IMR-90 (cell line): ENCODE measurements at regions not wholly inside any gene's neighbourhood (a gene's known extent, or its start where the extent isn't known, plus 50 kb on each side); places are given as distances from the start of the nearest gene placed in this dataset.
A peak's percentile ranks its signal among the peaks of the same experiment; 100 is the strongest.

Source experiments
- ATAC-seq: fragments of 200-7000 bp; cut with Tn5 transposase; 2 replicates; pipeline ENCODE4 v1.9.1; 2020; ENCODE audit warnings: low read depth, mild to moderate bottlenecking, moderate library complexity
- BruUV-seq: library from RNA; stranded (reverse); fragments of 400-500 nt; replicated peaks from 2 replicates; lab custom pipeline; 2021; lab: Mats Ljungman, UMichigan
- CTCF ChIA-PET: fragments of 300-600 bp; formaldehyde crosslinking; extraction: SDS; loops from one replicate; lab custom pipeline; 2021; ENCODE audit warnings: antibody characterized with exemption; lab: Yijun Ruan, JAX
- POLR2A ChIA-PET: fragments of 300-600 bp; sonication (Branson Sonifier 250); formaldehyde crosslinking; loops from one replicate; lab custom pipeline; 2022; ENCODE audit warnings: antibody characterized with exemption; ENCODE audit not compliant: unreplicated experiment; lab: Charles Lee
- DNase-seq: peaks from one replicate; pipeline ENCODE4 v3.0.0; 2013
- H2AFZ ChIP-seq: replicated peaks from 2 replicates; pipeline ENCODE3; 2013; ENCODE audit warnings: low read length, mild to moderate bottlenecking; ENCODE audit not compliant: poor library complexity
- H2AK5ac ChIP-seq: 2 replicates; pipeline ENCODE4 v1.6.1; 2013; ENCODE audit warnings: low read depth, low read length, inconsistent platforms
- H2AK9ac ChIP-seq: replicated peaks from 2 replicates; pipeline ENCODE3; 2013; ENCODE audit warnings: mild to moderate bottlenecking, low read depth, low read length, moderate library complexity; ENCODE audit not compliant: poor library complexity
- H2BK120ac ChIP-seq: 2 replicates; pipeline ENCODE4 v1.6.1; 2013; ENCODE audit warnings: low read depth, low read length, inconsistent platforms
- H2BK15ac ChIP-seq: 3 replicates; pipeline ENCODE4 v1.6.1; 2013; ENCODE audit warnings: low read depth, low read length, inconsistent platforms
- H2BK20ac ChIP-seq: 2 replicates; pipeline ENCODE4 v1.6.1; 2013; ENCODE audit warnings: low read depth, mild to moderate bottlenecking, inconsistent platforms, low read length, moderate library complexity
- H2BK5ac ChIP-seq: 2 replicates; pipeline ENCODE4 v1.6.1; 2013; ENCODE audit warnings: mild to moderate bottlenecking, low read depth, low read length, inconsistent platforms; ENCODE audit not compliant: poor library complexity, severe bottlenecking
- H3K14ac ChIP-seq: replicated peaks from 2 replicates; pipeline ENCODE4 v1.6.1; 2013; ENCODE audit warnings: low read depth, low read length, inconsistent platforms
- H3K18ac ChIP-seq: 2 replicates; pipeline ENCODE4 v1.6.1; 2013; ENCODE audit warnings: low read depth, low read length, control low read depth
- H3K23ac ChIP-seq: 2 replicates; pipeline ENCODE4 v1.6.1; 2013; ENCODE audit warnings: low read depth, low read length, inconsistent platforms
- H3K27ac ChIP-seq: 2 replicates; pipeline ENCODE4 v1.5.1; 2013; ENCODE audit warnings: mild to moderate bottlenecking, control low read depth, low read length; ENCODE audit not compliant: insufficient read depth
- H3K27me3 ChIP-seq: 2 replicates; pipeline ENCODE4 v1.6.1; 2013; ENCODE audit warnings: low read length; ENCODE audit not compliant: control insufficient read depth, insufficient read depth
- H3K36me3 ChIP-seq: 2 replicates; pipeline ENCODE4 v1.6.1; 2013; ENCODE audit warnings: low read length, mixed read lengths; ENCODE audit not compliant: control insufficient read depth, insufficient read depth
- H3K4ac ChIP-seq: 2 replicates; pipeline ENCODE4 v1.6.1; 2013; ENCODE audit warnings: low read depth, low read length, inconsistent platforms
- H3K4me1 ChIP-seq: 2 replicates; pipeline ENCODE4 v1.6.1; 2013; ENCODE audit warnings: low read length, mixed read lengths; ENCODE audit not compliant: control insufficient read depth, insufficient read depth
- H3K4me2 ChIP-seq: 2 replicates; pipeline ENCODE4 v1.6.1; 2013; ENCODE audit warnings: low read depth, mild to moderate bottlenecking, control low read depth, low read length, moderate library complexity
- H3K4me3 ChIP-seq: 2 replicates; pipeline ENCODE4 v1.5.1; 2013; ENCODE audit warnings: low read depth, mild to moderate bottlenecking, control low read depth, low read length, moderate library complexity; ENCODE audit not compliant: insufficient read depth
- H3K56ac ChIP-seq: 2 replicates; pipeline ENCODE4 v1.6.1; 2013; ENCODE audit warnings: low read length, inconsistent platforms; ENCODE audit not compliant: insufficient read depth; ENCODE audit errors: extremely low read depth
- H3K79me1 ChIP-seq, 2 experiments: 2 replicates each; pipeline ENCODE4 v1.6.1; 2013; ENCODE audit warnings: low read length in 2 of 2, inconsistent platforms in 1 of 2, low read depth in 1 of 2
- H3K9ac ChIP-seq: 2 replicates; pipeline ENCODE4 v1.6.1; 2013; ENCODE audit warnings: low read depth, low read length, control low read depth
- H3K9me1 ChIP-seq: 2 replicates; pipeline ENCODE4 v1.6.1; 2013; ENCODE audit warnings: low read length, inconsistent platforms; ENCODE audit not compliant: insufficient read depth
- H3K9me3 ChIP-seq: 2 replicates; pipeline ENCODE4 v1.6.1; 2013; ENCODE audit warnings: low read length; ENCODE audit not compliant: control insufficient read depth, insufficient read depth
- H4K20me1 ChIP-seq: 2 replicates; pipeline ENCODE4 v1.6.1; 2013; ENCODE audit warnings: low read length, inconsistent platforms; ENCODE audit not compliant: insufficient read depth
- H4K5ac ChIP-seq: 2 replicates; pipeline ENCODE4 v1.6.1; 2013; ENCODE audit warnings: mild to moderate bottlenecking, low read depth, low read length, control low read depth
- H4K8ac ChIP-seq, 2 experiments: 2 replicates each; pipeline ENCODE4 v1.6.1; 2013; ENCODE audit warnings: low read depth in 2 of 2, low read length in 2 of 2, control low read depth in 1 of 2, inconsistent platforms in 1 of 2
- H4K91ac ChIP-seq: 2 replicates; pipeline ENCODE4 v1.6.1; 2013; ENCODE audit warnings: low read depth, low read length, inconsistent platforms; ENCODE audit not compliant: insufficient read depth
- CEBPB ChIP-seq: IDR thresholded peaks from 2 replicates; pipeline ENCODE4 v1.6.1; 2012; ENCODE audit warnings: low read depth, low read length, improper control_type of control experiment
- CHD1 ChIP-seq: IDR thresholded peaks from 2 replicates; pipeline ENCODE4 v1.6.1; 2012; ENCODE audit warnings: low read depth, low read length, improper control_type of control experiment
- FOS ChIP-seq: fragments of 150-350 bp; IDR thresholded peaks from 2 replicates; pipeline ENCODE4 v1.6.1; 2016; ENCODE audit warnings: low read depth, low read length
- MAFK ChIP-seq: IDR thresholded peaks from 2 replicates; pipeline ENCODE4 v1.6.1; 2012; ENCODE audit warnings: low read depth, low read length, improper control_type of control experiment
- MAZ ChIP-seq: IDR thresholded peaks from 2 replicates; pipeline ENCODE4 v1.6.1; 2012; ENCODE audit warnings: low read depth, mild to moderate bottlenecking, low read length, improper control_type of control experiment, moderate library complexity, borderline replicate concordance
- MXI1 ChIP-seq: IDR thresholded peaks from 2 replicates; pipeline ENCODE4 v1.6.1; 2012; ENCODE audit warnings: low read depth, mild to moderate bottlenecking, low read length, moderate library complexity, borderline replicate concordance
- NFE2L2 ChIP-seq: fragments of 150-350 bp; IDR thresholded peaks from 2 replicates; pipeline ENCODE4 v1.6.1; 2016; ENCODE audit warnings: low read depth, mild to moderate bottlenecking, low read length
- POLR2A ChIP-seq: IDR thresholded peaks from 2 replicates; pipeline ENCODE4 v1.6.1; 2012; ENCODE audit warnings: mild to moderate bottlenecking, low read depth, low read length
- RAD21 ChIP-seq: IDR thresholded peaks from 2 replicates; pipeline ENCODE4 v1.6.1; 2012; ENCODE audit warnings: low read length, improper control_type of control experiment
- RCOR1 ChIP-seq: IDR thresholded peaks from 2 replicates; pipeline ENCODE4 v1.6.1; 2012; ENCODE audit warnings: mild to moderate bottlenecking, low read length, improper control_type of control experiment; ENCODE audit not compliant: insufficient replicate concordance
- RFX5 ChIP-seq: IDR thresholded peaks from 2 replicates; pipeline ENCODE4 v1.8.0; 2012; ENCODE audit warnings: low read depth, mild to moderate bottlenecking, low read length, moderate library complexity
- SMC3 ChIP-seq: fragments of 150-350 bp; IDR thresholded peaks from 2 replicates; pipeline ENCODE4 v1.6.1; 2016; ENCODE audit warnings: low read depth, mild to moderate bottlenecking, antibody characterized with exemption, low read length, moderate library complexity
- USF2 ChIP-seq: fragments of 150-350 bp; IDR thresholded peaks from 2 replicates; pipeline ENCODE4 v1.6.1; 2017; ENCODE audit warnings: mild to moderate bottlenecking, antibody characterized with exemption, low read length, low read depth
- WGBS, 2 experiments: methylation state at CpG; one replicate each; pipeline versions ENCODE4 v1.1.5 to v1.1.7; 2013; ENCODE audit warnings: missing lambda C conversion rate in 2 of 2; ENCODE audit not compliant: insufficient read length in 1 of 2; ENCODE audit errors: extremely low coverage in 2 of 2; 5-methylcytosine and 5-hydroxymethylcytosine counted together
- dilution Hi-C: fragments of 300-500 bp; cut with HindIII; formaldehyde crosslinking; loops from one replicate; pipeline ENCODE4 v1.14.3; 2018; ENCODE audit warnings: low sequenced_read_pairs; ENCODE audit not compliant: unreplicated experiment
- in situ Hi-C: fragments of 300-500 bp; cut with MboI; formaldehyde crosslinking; loops from 3 replicates; pipeline ENCODE4 v1.14.3; 2019; ENCODE audit warnings: low sequenced_read_pairs, inconsistent platforms, mixed read lengths
- intact Hi-C: fragments of 100-400 bp; cut with micrococcal nuclease; formaldehyde crosslinking; loops from 2 replicates; pipeline ENCODE4 v1.10.0; 2022
- TF ChIP-seq, protein P1 (sequence below): fragments of 150-350 bp; IDR thresholded peaks from 2 replicates; pipeline ENCODE4 v1.6.1; 2016; ENCODE audit warnings: low read depth, mild to moderate bottlenecking, low read length, moderate library complexity, borderline replicate concordance
- TF ChIP-seq, protein P2 (sequence below): conservative IDR thresholded peaks from 2 replicates; pipeline ENCODE4 v1.5.1; 2012; ENCODE audit warnings: mild to moderate bottlenecking, low read depth, low read length, improper control_type of control experiment

DNA sequence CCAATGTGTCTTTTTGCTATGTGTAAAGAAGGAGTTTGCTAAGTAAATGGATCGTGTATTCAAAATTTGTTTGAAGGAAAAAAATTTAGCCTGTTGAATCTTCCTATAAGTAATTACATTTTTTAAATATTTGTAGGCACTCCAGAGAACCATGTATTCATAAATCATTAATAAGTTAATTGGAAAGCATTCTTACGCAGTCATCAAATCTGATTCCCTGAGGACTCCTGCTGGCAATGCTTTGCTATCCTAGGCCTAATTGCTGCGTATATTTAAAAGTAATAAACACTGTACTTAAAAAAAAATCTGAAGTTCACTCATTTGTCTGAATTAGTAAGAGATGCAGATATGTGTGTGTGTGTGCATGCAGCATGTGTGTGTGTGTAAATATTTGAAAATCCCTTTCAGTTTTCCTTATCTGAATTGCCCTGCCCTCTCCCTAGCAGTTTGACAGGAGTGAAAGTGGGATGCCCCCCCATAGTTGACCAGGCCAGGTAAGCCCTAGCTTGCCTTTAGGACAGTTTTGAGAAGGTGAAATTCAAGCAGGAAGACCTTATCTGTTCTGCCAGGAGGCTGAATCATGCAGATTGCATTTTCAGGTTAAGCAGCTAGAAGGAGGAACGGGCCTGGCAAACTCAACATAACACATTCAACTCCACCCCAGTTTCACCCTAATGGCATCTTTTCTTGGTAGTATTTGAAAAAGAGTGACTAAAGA, 81.2 kb upstream of the DNAH5 start:
- no peak overlapping the region for H3K4me3 ChIP-seq
- peaks cover 0 to 3% of the 10 kb centered on the region in 2 experiments; a peak in 1 of 4 replicates for H3K79me1 ChIP-seq
- H3K9me1 ChIP-seq: no peaks in the 10 kb centered on the region
- H4K8ac ChIP-seq: peak overlapping the region; percentile 38 to 64; a peak in 3 of 4 replicates
- H2BK120ac ChIP-seq: peak overlapping the region; percentile 76
- peak overlapping the region; percentile 66; the same call in 1 of the 2 replicates for H4K91ac ChIP-seq
- H3K27ac ChIP-seq: peak overlapping the region; percentile 83
- DNase-seq (peak; percentile 10), ATAC-seq (peak; percentile 42; the same call in 1 of the 2 replicates)
- CTCF ChIA-PET: no interaction called here
- no TSS peak for BruUV-seq
- peak overlapping the region; percentile 29; the same call in 1 of the 2 replicates for H3K9ac ChIP-seq
- no peaks in the 10 kb centered on the region for H4K20me1 ChIP-seq
- no peak overlapping the region for H3K56ac ChIP-seq
- H3K36me3 ChIP-seq: no peaks in the 10 kb centered on the region
- H3K14ac ChIP-seq: peak overlapping the region; percentile 62; the same call in 1 of the 2 replicates
- peak overlapping the region; percentile 31; the same call in 1 of the 2 replicates for H3K4me2 ChIP-seq
- in situ Hi-C loops (no loop called here), dilution Hi-C loops (no loop called here), intact Hi-C loops (no loop called here)
- POLR2A ChIA-PET: no interaction called here
- H2AK9ac ChIP-seq: no peak overlapping the region
- H3K18ac ChIP-seq: peak overlapping the region; percentile 48
- H2AFZ ChIP-seq: peak overlapping the region; percentile 38
- peaks cover 8% of the 10 kb centered on the region for H3K4me1 ChIP-seq
- H3K23ac ChIP-seq: peak overlapping the region; percentile 2; the same call in 1 of the 2 replicates
- peak overlapping the region; percentile 30 for H3K4ac ChIP-seq
- H2BK5ac ChIP-seq: peak overlapping the region; percentile 44
- H2BK20ac ChIP-seq: peak overlapping the region; percentile 57
- H2AK5ac ChIP-seq: peak overlapping the region; percentile 43
- peaks cover 3% of the 10 kb centered on the region for H3K9me3 ChIP-seq
- peak overlapping the region; percentile 63; the same call in 1 of the 3 replicates for H2BK15ac ChIP-seq
- peak overlapping the region; percentile 77 for H4K5ac ChIP-seq
- H3K27me3 ChIP-seq: no peaks in the 10 kb centered on the region
- WGBS, 2 experiments: no CpG with 5 or more reads among the region's 4 CpGs
- TF ChIP-seq CEBPB: no peak
- TF ChIP-seq, protein P1, sequence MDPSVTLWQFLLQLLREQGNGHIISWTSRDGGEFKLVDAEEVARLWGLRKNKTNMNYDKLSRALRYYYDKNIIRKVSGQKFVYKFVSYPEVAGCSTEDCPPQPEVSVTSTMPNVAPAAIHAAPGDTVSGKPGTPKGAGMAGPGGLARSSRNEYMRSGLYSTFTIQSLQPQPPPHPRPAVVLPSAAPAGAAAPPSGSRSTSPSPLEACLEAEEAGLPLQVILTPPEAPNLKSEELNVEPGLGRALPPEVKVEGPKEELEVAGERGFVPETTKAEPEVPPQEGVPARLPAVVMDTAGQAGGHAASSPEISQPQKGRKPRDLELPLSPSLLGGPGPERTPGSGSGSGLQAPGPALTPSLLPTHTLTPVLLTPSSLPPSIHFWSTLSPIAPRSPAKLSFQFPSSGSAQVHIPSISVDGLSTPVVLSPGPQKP: no peak
- TF ChIP-seq, protein P2, sequence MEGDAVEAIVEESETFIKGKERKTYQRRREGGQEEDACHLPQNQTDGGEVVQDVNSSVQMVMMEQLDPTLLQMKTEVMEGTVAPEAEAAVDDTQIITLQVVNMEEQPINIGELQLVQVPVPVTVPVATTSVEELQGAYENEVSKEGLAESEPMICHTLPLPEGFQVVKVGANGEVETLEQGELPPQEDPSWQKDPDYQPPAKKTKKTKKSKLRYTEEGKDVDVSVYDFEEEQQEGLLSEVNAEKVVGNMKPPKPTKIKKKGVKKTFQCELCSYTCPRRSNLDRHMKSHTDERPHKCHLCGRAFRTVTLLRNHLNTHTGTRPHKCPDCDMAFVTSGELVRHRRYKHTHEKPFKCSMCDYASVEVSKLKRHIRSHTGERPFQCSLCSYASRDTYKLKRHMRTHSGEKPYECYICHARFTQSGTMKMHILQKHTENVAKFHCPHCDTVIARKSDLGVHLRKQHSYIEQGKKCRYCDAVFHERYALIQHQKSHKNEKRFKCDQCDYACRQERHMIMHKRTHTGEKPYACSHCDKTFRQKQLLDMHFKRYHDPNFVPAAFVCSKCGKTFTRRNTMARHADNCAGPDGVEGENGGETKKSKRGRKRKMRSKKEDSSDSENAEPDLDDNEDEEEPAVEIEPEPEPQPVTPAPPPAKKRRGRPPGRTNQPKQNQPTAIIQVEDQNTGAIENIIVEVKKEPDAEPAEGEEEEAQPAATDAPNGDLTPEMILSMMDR: no peak
- TF ChIP-seq RCOR1: no peak
- TF ChIP-seq MAZ: no peak
- TF ChIP-seq FOS: no peak
- TF ChIP-seq RAD21: no peak
- no peak for TF ChIP-seq NFE2L2
- TF ChIP-seq SMC3: no peak
- TF ChIP-seq MAFK: no peak
- no peak for TF ChIP-seq MXI1
- TF ChIP-seq POLR2A: no peak
- no peak for TF ChIP-seq USF2
- TF ChIP-seq CHD1: no peak
- no peak for TF ChIP-seq RFX5
